Ascending aorta (tissue), 2 donors: ENCODE measurements at regions not wholly inside any gene's neighbourhood (a gene's known extent, or its start where the extent isn't known, plus 50 kb on each side); places are given as distances from the start of the nearest gene placed in this dataset.

Experiments used
- DNase-seq, 2 donors: peaks; one replicate each; pipeline ENCODE4 v3.0.0-alpha.2; 2019; ENCODE audit warnings: low spot score in 2 of 2
- H3K27ac ChIP-seq, 2 donors: fragments of 200-600 bp; sonication (generic); one replicate each; pipeline ENCODE4 v1.5.1; 2016 to 2017; ENCODE audit warnings: mild to moderate bottlenecking in 1 of 2
- H3K27me3 ChIP-seq: fragments of 200-600 bp; sonication (generic); one replicate; pipeline ENCODE4 v1.5.1; 2017
- H3K36me3 ChIP-seq, 2 donors: fragments of 200-600 bp; sonication (generic); one replicate each; pipeline ENCODE4 v1.5.1; 2016
- H3K4me1 ChIP-seq, 2 donors: fragments of 200-600 bp; sonication (generic); one replicate each; pipeline ENCODE4 v1.5.1; 2016 to 2017; ENCODE audit warnings: mild to moderate bottlenecking in 1 of 2
- H3K4me3 ChIP-seq, 2 donors: fragments of 200-600 bp; sonication (generic); one replicate each; pipeline ENCODE4 v1.5.1; 2016 to 2017; ENCODE audit warnings: mild to moderate bottlenecking in 1 of 2
- H3K9me3 ChIP-seq, 2 donors: fragments of 200-600 bp; sonication (generic); one replicate each; pipeline ENCODE4 v1.5.1; 2016
- CTCF ChIP-seq, 3 experiments: fragments of 200-600 bp in 2 of 3; fragments of 450-650 bp in 1 of 3; sonication (generic) in 2 of 3; IDR thresholded peaks; one replicate each; pipeline ENCODE4 v1.5.1; 2016 to 2019; ENCODE audit warnings: antibody characterized with exemption in 3 of 3, mild to moderate bottlenecking in 1 of 3, moderate library complexity in 1 of 3
- intact Hi-C: fragments of 100-400 bp; cut with DNase I; formaldehyde crosslinking; loops from one replicate; pipeline ENCODE4 v1.15.1; 2023

GRCh38 chr6:102340311-102340710, 946.8 kb downstream of the GRIK2 start:
- Histone ChIP-seq H3K36me3 (no peaks in the 10 kb centered on the region), H3K27me3 (no peaks in the 10 kb centered on the region), H3K4me3 (no peak overlapping the region), H3K9me3 (no peaks in the 10 kb centered on the region), H3K4me1 (no peaks in the 10 kb centered on the region), H3K27ac (no peak overlapping the region)
- intact Hi-C loops: no loop called here
- no peak for TF ChIP-seq CTCF (IDR thresholded peaks at IDR 0.05)
- no peak for DNase-seq

- no peaks in the 10 kb centered on the region for H3K4me1 ChIP-seq
- intact Hi-C loops: no loop called here
- no peak overlapping the region for H3K4me3 ChIP-seq
- DNase-seq: no peak
- no peaks in the 10 kb centered on the region for H3K27me3 ChIP-seq
- TF ChIP-seq CTCF (IDR thresholded peaks at IDR 0.05): no peak
- no peak overlapping the region for H3K27ac ChIP-seq
- no peaks in the 10 kb centered on the region for H3K36me3 ChIP-seq
- no peaks in the 10 kb centered on the region for H3K9me3 ChIP-seq
Observed at GRCh38 chr6:102333736-102334135, 940.2 kb downstream of the GRIK2 start.

- Histone ChIP-seq H3K27me3 (no peaks in the 10 kb centered on the region), H3K4me1 (no peaks in the 10 kb centered on the region), H3K4me3 (no peak overlapping the region), H3K36me3 (no peaks in the 10 kb centered on the region), H3K27ac (no peak overlapping the region), H3K9me3 (no peaks in the 10 kb centered on the region)
- no peak for TF ChIP-seq CTCF (IDR thresholded peaks at IDR 0.05)
- intact Hi-C loops: no loop called here
- DNase-seq: no peak
Observed at GRCh38 chr6:102327697-102328225, 934.3 kb downstream of the GRIK2 start.

GRCh38 chr6:102313699-102314098, 920.2 kb downstream of the GRIK2 start:
- no peak overlapping the region for H3K27ac ChIP-seq
- no peaks in the 10 kb centered on the region for H3K27me3 ChIP-seq
- DNase-seq: no peak
- intact Hi-C loops: no loop called here
- no peak for TF ChIP-seq CTCF (IDR thresholded peaks at IDR 0.05)
- no peaks in the 10 kb centered on the region for H3K9me3 ChIP-seq
- no peaks in the 10 kb centered on the region for H3K36me3 ChIP-seq
- H3K4me1 ChIP-seq: no peaks in the 10 kb centered on the region
- no peak overlapping the region for H3K4me3 ChIP-seq

- Histone ChIP-seq H3K27ac (no peak overlapping the region), H3K4me1 (no peaks in the 10 kb centered on the region), H3K36me3 (no peaks in the 10 kb centered on the region), H3K27me3 (no peaks in the 10 kb centered on the region), H3K4me3 (no peak overlapping the region), H3K9me3 (no peaks in the 10 kb centered on the region)
- intact Hi-C loops: no loop called here
- DNase-seq: no peak
- TF ChIP-seq CTCF (IDR thresholded peaks at IDR 0.05): no peak
Observed at GRCh38 chr6:102309700-102310099, 916.2 kb downstream of the GRIK2 start.

GRCh38 chr6:102300350-102300749, 906.8 kb downstream of the GRIK2 start:
- H3K9me3 ChIP-seq: no peaks in the 10 kb centered on the region
- DNase-seq: no peak
- no peak for TF ChIP-seq CTCF (IDR thresholded peaks at IDR 0.05)
- intact Hi-C loops: no loop called here
- no peak overlapping the region for H3K4me3 ChIP-seq
- no peaks in the 10 kb centered on the region for H3K4me1 ChIP-seq
- no peak overlapping the region for H3K27ac ChIP-seq
- no peaks in the 10 kb centered on the region for H3K27me3 ChIP-seq
- no peaks in the 10 kb centered on the region for H3K36me3 ChIP-seq
